ENCODE measurements at regions not wholly inside any gene's neighbourhood (a gene's known extent, or its start where the extent isn't known, plus 50 kb on each side); places are given as distances from the start of the nearest gene placed in this dataset.

- CTCF ChIA-PET = no interaction called here
- WGBS, 2 experiments (ENCODE audit: extremely low coverage in 2 of 2, insufficient read length in 1 of 2) = 83% methylated on average over 1 of the region's 11 CpGs; no CpG with 5 or more reads in 1 of the 2 experiments
- in situ Hi-C loops (cut with MboI; ENCODE audit: low sequenced_read_pairs) = no loop called here
Observed at GRCh38 chr13:22079961-22080360, 409.1 kb downstream of the FGF9 start.

More at GRCh38 chr13:22079961-22080360, 409.1 kb downstream of the FGF9 start:
- no peaks in the 10 kb centered on the region for H3K9me3 ChIP-seq (ENCODE audit: control insufficient read depth, insufficient read depth, low read length)
- H4K20me1 ChIP-seq (ENCODE audit: insufficient read depth, low read length) = no peaks in the 10 kb centered on the region
- no peak overlapping the region for H2BK15ac ChIP-seq (ENCODE audit: low read depth, low read length)
- TF ChIP-seq USF2 (IDR thresholded peaks at IDR 0.05; ENCODE audit: low read depth, low read length) (no peak), NFE2L2 (IDR thresholded peaks at IDR 0.05; ENCODE audit: low read depth, low read length) (no peak), CEBPB (IDR thresholded peaks at IDR 0.05; ENCODE audit: low read depth, low read length) (no peak), MAZ (IDR thresholded peaks at IDR 0.05; ENCODE audit: borderline replicate concordance, low read depth, low read length) (no peak), RAD21 (IDR thresholded peaks at IDR 0.05; ENCODE audit: low read length) (no peak), MAFK (IDR thresholded peaks at IDR 0.05; ENCODE audit: low read depth, low read length) (no peak), ELK1 (IDR thresholded peaks at IDR 0.05; ENCODE audit: borderline replicate concordance, low read depth, low read length) (no peak), CHD1 (IDR thresholded peaks at IDR 0.05; ENCODE audit: low read depth, low read length) (no peak), MXI1 (IDR thresholded peaks at IDR 0.05; ENCODE audit: borderline replicate concordance, low read depth, low read length) (no peak), BHLHE40 (IDR thresholded peaks at IDR 0.05; ENCODE audit: low read depth, low read length) (no peak), FOS (IDR thresholded peaks at IDR 0.05; ENCODE audit: low read depth, low read length) (no peak)
- H2AFZ ChIP-seq (replicated peaks; ENCODE audit: low read length, poor library complexity) = no peak overlapping the region
- no peak overlapping the region for H3K18ac ChIP-seq (ENCODE audit: low read depth, low read length)
- H3K27ac ChIP-seq (ENCODE audit: insufficient read depth, low read length) = no peak overlapping the region
- H3K79me1 ChIP-seq (ENCODE audit: low read depth in 1 of 2, low read length in 2 of 2) = no peaks in the 10 kb centered on the region
- H3K9me1 ChIP-seq (ENCODE audit: insufficient read depth, low read length) = no peaks in the 10 kb centered on the region
- no peaks in the 10 kb centered on the region for H3K36me3 ChIP-seq (ENCODE audit: control insufficient read depth, insufficient read depth, low read length)
- H3K14ac ChIP-seq (replicated peaks; ENCODE audit: low read depth, low read length) = no peak overlapping the region
- H3K4me1 ChIP-seq (ENCODE audit: control insufficient read depth, insufficient read depth, low read length) = peaks cover 3% of the 10 kb centered on the region; the same call in 1 of the 2 replicates
- H2BK120ac ChIP-seq (ENCODE audit: low read depth, low read length) = no peak overlapping the region
- DNase-seq (no peak), ATAC-seq (ENCODE audit: low read depth) (no peak)
- no peak overlapping the region for H3K4me3 ChIP-seq (ENCODE audit: insufficient read depth, low read depth, low read length)
- intact Hi-C loops (cut with micrococcal nuclease) (loop anchor here (10.0 kb wide), 1 partner anchor 195 kb away; no protein-coding TSS in a partner anchor), dilution Hi-C loops (cut with HindIII; ENCODE audit: low sequenced_read_pairs, unreplicated experiment) (no loop called here)
- POLR2A ChIA-PET (ENCODE audit: unreplicated experiment) = no interaction called here
- no peak overlapping the region for H3K56ac ChIP-seq (ENCODE audit: extremely low read depth, insufficient read depth, low read length)
- H3K9ac ChIP-seq (ENCODE audit: low read depth, low read length) = no peak overlapping the region
- no peak overlapping the region for H4K5ac ChIP-seq (ENCODE audit: low read depth, low read length)
- no peak overlapping the region for H4K91ac ChIP-seq (ENCODE audit: insufficient read depth, low read depth, low read length)
- H2BK5ac ChIP-seq (ENCODE audit: low read depth, low read length, poor library complexity, severe bottlenecking) = no peak overlapping the region
- no peak overlapping the region for H3K4me2 ChIP-seq (ENCODE audit: low read depth, low read length)
- H2AK5ac ChIP-seq (ENCODE audit: low read depth, low read length) = no peak overlapping the region
- no TSS peak for BruUV-seq (replicated peaks)
- peaks cover 1% of the 10 kb centered on the region for H3K27me3 ChIP-seq (ENCODE audit: control insufficient read depth, insufficient read depth, low read length)
- H4K8ac ChIP-seq (ENCODE audit: low read depth in 2 of 2, low read length in 2 of 2) = no peak overlapping the region
- no peak overlapping the region for H2AK9ac ChIP-seq (replicated peaks; ENCODE audit: low read depth, low read length, poor library complexity)
- H3K23ac ChIP-seq (ENCODE audit: low read depth, low read length) = no peak overlapping the region
- no peak overlapping the region for H2BK20ac ChIP-seq (ENCODE audit: low read depth, low read length)
- H3K4ac ChIP-seq (ENCODE audit: low read depth, low read length) = no peak overlapping the region; the same call in 1 of the 2 replicates
